Liver (tissue), 3 donors: ENCODE measurements at regions not wholly inside any gene's neighbourhood (a gene's known extent, or its start where the extent isn't known, plus 50 kb on each side); places are given as distances from the start of the nearest gene placed in this dataset.

Source experiments
- CTCF ChIP-seq: fragments of 150-350 bp; IDR thresholded peaks from 2 replicates; pipeline ENCODE4 v1.5.1; 2017; ENCODE audit warnings: improper control_type of control experiment, low read depth, low read length; ENCODE audit not compliant: missing input control
- EGR1 ChIP-seq, 2 donors: IDR thresholded peaks; 2 replicates each; pipeline ENCODE4 v1.6.1; 2016 to 2018; ENCODE audit warnings: antibody characterized with exemption in 2 of 2, low read depth in 2 of 2
- FOXA2 ChIP-seq: IDR thresholded peaks from 2 replicates; pipeline ENCODE4 v1.6.1; 2016; ENCODE audit warnings: antibody characterized with exemption
- GABPA ChIP-seq, 2 donors: IDR thresholded peaks in 1 of 2; conservative IDR thresholded peaks in 1 of 2; 2 replicates each; pipeline ENCODE4 v1.6.1; 2016; ENCODE audit warnings: antibody characterized with exemption in 2 of 2, mild to moderate bottlenecking in 1 of 2, moderate library complexity in 1 of 2
- JUND ChIP-seq, 2 donors: IDR thresholded peaks; 2 replicates each; pipeline ENCODE4 v1.6.1; 2016; ENCODE audit warnings: antibody characterized with exemption in 2 of 2
- RAD21 ChIP-seq, 2 donors: IDR thresholded peaks; 2 replicates each; pipeline ENCODE4 v1.6.1; 2016; ENCODE audit warnings: antibody characterized with exemption in 2 of 2, mild to moderate bottlenecking in 2 of 2
- RXRA ChIP-seq, 2 donors: IDR thresholded peaks; 2 replicates each; pipeline ENCODE4 v1.6.1; 2017 to 2018; ENCODE audit warnings: antibody characterized with exemption in 2 of 2, mild to moderate bottlenecking in 1 of 2
- SP1 ChIP-seq: IDR thresholded peaks from 2 replicates; pipeline ENCODE4 v1.6.1; 2018; ENCODE audit warnings: antibody characterized with exemption, mild to moderate bottlenecking
- TAF1 ChIP-seq: conservative IDR thresholded peaks from 2 replicates; pipeline ENCODE4 v1.6.1; 2016; ENCODE audit warnings: antibody characterized with exemption, mild to moderate bottlenecking
- YY1 ChIP-seq: IDR thresholded peaks from 2 replicates; pipeline ENCODE4 v1.6.1; 2016; ENCODE audit warnings: antibody characterized with exemption, mild to moderate bottlenecking
- TF ChIP-seq, protein P1 (sequence below): IDR thresholded peaks from 2 replicates; pipeline ENCODE4 v1.6.1; 2016; ENCODE audit warnings: antibody characterized with exemption
- TF ChIP-seq, protein P2 (sequence below): IDR thresholded peaks from 2 replicates; pipeline ENCODE4 v1.6.1; 2016; ENCODE audit warnings: antibody characterized with exemption, mild to moderate bottlenecking
- TF ChIP-seq, protein P3 (sequence below): IDR thresholded peaks from 2 replicates; pipeline ENCODE4 v1.6.1; 2016; ENCODE audit warnings: antibody characterized with exemption
- TF ChIP-seq, protein P4 (sequence below): IDR thresholded peaks from 2 replicates; pipeline ENCODE4 v1.6.1; 2016; ENCODE audit warnings: antibody characterized with exemption
- donor health status: healthy.
- donor health status: healthy.

GRCh38 chr1:184150776-184151531, 99.4 kb downstream of the TSEN15 start:
- TF ChIP-seq CTCF (no peak), JUND (IDR thresholded peaks at IDR 0.05) (no peak), GABPA (IDR thresholded peaks at IDR 0.05 in 1 of 2, conservative IDR thresholded peaks at IDR 0.05 in 1 of 2) (no peak), TAF1 (no peak), RAD21 (IDR thresholded peaks at IDR 0.05) (no peak), YY1 (no peak), RXRA (IDR thresholded peaks at IDR 0.05) (no peak), SP1 (peak; percentile 24), FOXA2 (no peak), EGR1 (IDR thresholded peaks at IDR 0.05; ENCODE audit: low read depth in 2 of 2) (no peak)
- TF ChIP-seq, protein P1, sequence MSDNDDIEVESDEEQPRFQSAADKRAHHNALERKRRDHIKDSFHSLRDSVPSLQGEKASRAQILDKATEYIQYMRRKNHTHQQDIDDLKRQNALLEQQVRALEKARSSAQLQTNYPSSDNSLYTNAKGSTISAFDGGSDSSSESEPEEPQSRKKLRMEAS, result no peak
- TF ChIP-seq, protein P2, sequence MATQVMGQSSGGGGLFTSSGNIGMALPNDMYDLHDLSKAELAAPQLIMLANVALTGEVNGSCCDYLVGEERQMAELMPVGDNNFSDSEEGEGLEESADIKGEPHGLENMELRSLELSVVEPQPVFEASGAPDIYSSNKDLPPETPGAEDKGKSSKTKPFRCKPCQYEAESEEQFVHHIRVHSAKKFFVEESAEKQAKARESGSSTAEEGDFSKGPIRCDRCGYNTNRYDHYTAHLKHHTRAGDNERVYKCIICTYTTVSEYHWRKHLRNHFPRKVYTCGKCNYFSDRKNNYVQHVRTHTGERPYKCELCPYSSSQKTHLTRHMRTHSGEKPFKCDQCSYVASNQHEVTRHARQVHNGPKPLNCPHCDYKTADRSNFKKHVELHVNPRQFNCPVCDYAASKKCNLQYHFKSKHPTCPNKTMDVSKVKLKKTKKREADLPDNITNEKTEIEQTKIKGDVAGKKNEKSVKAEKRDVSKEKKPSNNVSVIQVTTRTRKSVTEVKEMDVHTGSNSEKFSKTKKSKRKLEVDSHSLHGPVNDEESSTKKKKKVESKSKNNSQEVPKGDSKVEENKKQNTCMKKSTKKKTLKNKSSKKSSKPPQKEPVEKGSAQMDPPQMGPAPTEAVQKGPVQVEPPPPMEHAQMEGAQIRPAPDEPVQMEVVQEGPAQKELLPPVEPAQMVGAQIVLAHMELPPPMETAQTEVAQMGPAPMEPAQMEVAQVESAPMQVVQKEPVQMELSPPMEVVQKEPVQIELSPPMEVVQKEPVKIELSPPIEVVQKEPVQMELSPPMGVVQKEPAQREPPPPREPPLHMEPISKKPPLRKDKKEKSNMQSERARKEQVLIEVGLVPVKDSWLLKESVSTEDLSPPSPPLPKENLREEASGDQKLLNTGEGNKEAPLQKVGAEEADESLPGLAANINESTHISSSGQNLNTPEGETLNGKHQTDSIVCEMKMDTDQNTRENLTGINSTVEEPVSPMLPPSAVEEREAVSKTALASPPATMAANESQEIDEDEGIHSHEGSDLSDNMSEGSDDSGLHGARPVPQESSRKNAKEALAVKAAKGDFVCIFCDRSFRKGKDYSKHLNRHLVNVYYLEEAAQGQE, result no peak
- TF ChIP-seq, protein P3, sequence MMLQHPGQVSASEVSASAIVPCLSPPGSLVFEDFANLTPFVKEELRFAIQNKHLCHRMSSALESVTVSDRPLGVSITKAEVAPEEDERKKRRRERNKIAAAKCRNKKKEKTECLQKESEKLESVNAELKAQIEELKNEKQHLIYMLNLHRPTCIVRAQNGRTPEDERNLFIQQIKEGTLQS, result no peak
- TF ChIP-seq, protein P4, sequence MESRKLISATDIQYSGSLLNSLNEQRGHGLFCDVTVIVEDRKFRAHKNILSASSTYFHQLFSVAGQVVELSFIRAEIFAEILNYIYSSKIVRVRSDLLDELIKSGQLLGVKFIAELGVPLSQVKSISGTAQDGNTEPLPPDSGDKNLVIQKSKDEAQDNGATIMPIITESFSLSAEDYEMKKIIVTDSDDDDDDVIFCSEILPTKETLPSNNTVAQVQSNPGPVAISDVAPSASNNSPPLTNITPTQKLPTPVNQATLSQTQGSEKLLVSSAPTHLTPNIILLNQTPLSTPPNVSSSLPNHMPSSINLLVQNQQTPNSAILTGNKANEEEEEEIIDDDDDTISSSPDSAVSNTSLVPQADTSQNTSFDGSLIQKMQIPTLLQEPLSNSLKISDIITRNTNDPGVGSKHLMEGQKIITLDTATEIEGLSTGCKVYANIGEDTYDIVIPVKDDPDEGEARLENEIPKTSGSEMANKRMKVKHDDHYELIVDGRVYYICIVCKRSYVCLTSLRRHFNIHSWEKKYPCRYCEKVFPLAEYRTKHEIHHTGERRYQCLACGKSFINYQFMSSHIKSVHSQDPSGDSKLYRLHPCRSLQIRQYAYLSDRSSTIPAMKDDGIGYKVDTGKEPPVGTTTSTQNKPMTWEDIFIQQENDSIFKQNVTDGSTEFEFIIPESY, result no peak
